ENCODE measurements at regions not wholly inside any gene's neighbourhood (a gene's known extent, or its start where the extent isn't known, plus 50 kb on each side); places are given as distances from the start of the nearest gene placed in this dataset.

DNA sequence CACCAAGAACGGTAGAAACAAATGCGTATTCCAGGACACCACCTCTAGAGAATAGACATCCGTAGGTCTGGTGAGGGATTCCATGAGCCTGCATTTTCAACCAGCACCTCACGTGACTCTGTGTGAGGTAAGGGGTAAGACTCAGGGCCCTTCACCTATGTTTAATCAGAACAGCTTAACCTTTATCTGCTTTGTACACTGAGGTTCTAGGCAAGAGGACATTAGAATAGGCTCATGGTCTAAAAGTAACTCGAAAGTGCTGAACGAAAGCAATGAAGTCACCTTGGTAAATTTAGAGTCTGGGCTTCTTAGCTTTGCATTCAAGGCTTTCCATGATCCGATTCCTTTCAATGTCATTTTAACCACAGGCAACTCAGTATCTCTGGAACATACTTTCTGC lies 270.5 kb upstream of the CADM1 start:
- TF ChIP-seq ZNF460 (CRISPR knock-in tag; IDR thresholded peaks at IDR 0.05; ENCODE audit: borderline replicate concordance): no peak
- no peak for TF ChIP-seq TGIF2 (CRISPR knock-in tag; IDR thresholded peaks at IDR 0.05)
- no peak for TF ChIP-seq FOSL1 (CRISPR knock-in tag; IDR thresholded peaks at IDR 0.05; ENCODE audit: borderline replicate concordance)
- no peak for TF ChIP-seq ZBTB26 (CRISPR knock-in tag; IDR thresholded peaks at IDR 0.05; ENCODE audit: borderline replicate concordance)
- TF ChIP-seq, protein P1, sequence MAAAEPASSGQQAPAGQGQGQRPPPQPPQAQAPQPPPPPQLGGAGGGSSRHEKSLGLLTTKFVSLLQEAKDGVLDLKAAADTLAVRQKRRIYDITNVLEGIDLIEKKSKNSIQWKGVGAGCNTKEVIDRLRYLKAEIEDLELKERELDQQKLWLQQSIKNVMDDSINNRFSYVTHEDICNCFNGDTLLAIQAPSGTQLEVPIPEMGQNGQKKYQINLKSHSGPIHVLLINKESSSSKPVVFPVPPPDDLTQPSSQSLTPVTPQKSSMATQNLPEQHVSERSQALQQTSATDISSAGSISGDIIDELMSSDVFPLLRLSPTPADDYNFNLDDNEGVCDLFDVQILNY (CRISPR knock-in tag; conservative IDR thresholded peaks at IDR 0.05): no peak
- no peak for TF ChIP-seq ZSCAN12 (CRISPR knock-in tag; IDR thresholded peaks at IDR 0.05)
- no peak for TF ChIP-seq CTCF (CRISPR knock-in tag; IDR thresholded peaks at IDR 0.05)

Measured in HepG2 (cell line).